MM.1S (cell line): ENCODE measurements at regions not wholly inside any gene's neighbourhood (a gene's known extent, or its start where the extent isn't known, plus 50 kb on each side); places are given as distances from the start of the nearest gene placed in this dataset.

Experiments
- DNase-seq: peaks from one replicate; pipeline ENCODE4 v3.0.0-alpha.2; 2015
- H2AFZ ChIP-seq: fragments of 300-600 bp; sonication (generic); 2 replicates; pipeline ENCODE4 v1.6.0; 2016; ENCODE audit warnings: antibody characterized with exemption, low read length
- H3F3A ChIP-seq: fragments of 300-600 bp; sonication (generic); 2 replicates; pipeline ENCODE4 v1.6.1; 2016; ENCODE audit warnings: mild to moderate bottlenecking, antibody characterized with exemption, low read length, moderate library complexity, mixed read lengths; ENCODE audit not compliant: insufficient read depth
- H3K27ac ChIP-seq: fragments of 300-600 bp; sonication (generic); 2 replicates; pipeline ENCODE4 v1.5.1; 2016; ENCODE audit warnings: mild to moderate bottlenecking, low read length
- H3K27me3 ChIP-seq: fragments of 300-600 bp; sonication (generic); replicated peaks from 2 replicates; pipeline ENCODE4 v1.6.0; 2016; ENCODE audit warnings: low read length; ENCODE audit not compliant: insufficient read depth
- H3K36me3 ChIP-seq: fragments of 300-600 bp; sonication (generic); replicated peaks from 2 replicates; pipeline ENCODE4 v1.6.1; 2016; ENCODE audit warnings: mild to moderate bottlenecking, low read length, mixed read lengths; ENCODE audit not compliant: insufficient read depth
- H3K4me1 ChIP-seq: fragments of 300-600 bp; sonication (generic); 2 replicates; pipeline ENCODE4 v1.6.1; 2016; ENCODE audit warnings: low read length, mixed read lengths
- H3K4me2 ChIP-seq: fragments of 300-600 bp; sonication (generic); 2 replicates; pipeline ENCODE4 v1.6.0; 2016; ENCODE audit warnings: low read depth, low read length
- H3K4me3 ChIP-seq: fragments of 300-600 bp; sonication (generic); 2 replicates; pipeline ENCODE4 v1.5.1; 2016; ENCODE audit warnings: low read length, mixed read lengths
- H3K79me2 ChIP-seq: fragments of 300-600 bp; sonication (generic); 2 replicates; pipeline ENCODE4 v1.6.1; 2016; ENCODE audit warnings: mixed run types, low read length, mixed read lengths
- H3K9ac ChIP-seq: fragments of 300-600 bp; sonication (generic); 2 replicates; pipeline ENCODE4 v1.6.1; 2016; ENCODE audit warnings: low read length, mixed read lengths
- H3K9me2 ChIP-seq: fragments of 300-600 bp; sonication (generic); replicated peaks from 2 replicates; pipeline ENCODE4 v1.6.1; 2016; ENCODE audit warnings: mild to moderate bottlenecking, low read length, mixed read lengths; ENCODE audit not compliant: insufficient read depth
- H3K9me3 ChIP-seq: fragments of 300-600 bp; sonication (generic); replicated peaks from 2 replicates; pipeline ENCODE4 v1.6.1; 2016; ENCODE audit warnings: mild to moderate bottlenecking, low read length, mixed read lengths; ENCODE audit not compliant: insufficient read depth
- H4K20me1 ChIP-seq: fragments of 300-600 bp; sonication (generic); 2 replicates; pipeline ENCODE4 v1.6.1; 2016; ENCODE audit warnings: mild to moderate bottlenecking, low read length, moderate library complexity, mixed read lengths; ENCODE audit not compliant: insufficient read depth
- EZH2 ChIP-seq: fragments of 300-600 bp; sonication (generic); optimal IDR thresholded peaks from 2 replicates; pipeline ENCODE3; 2017; ENCODE audit warnings: low read depth, mild to moderate bottlenecking, antibody characterized with exemption, low read length, mixed read lengths
- EZH2phosphoT487 ChIP-seq: fragments of 300-600 bp; sonication (generic); IDR thresholded peaks from 2 replicates; pipeline ENCODE4 v1.6.1; 2018; ENCODE audit warnings: antibody characterized with exemption, low read length
- TF ChIP-seq, protein P1 (sequence below): fragments of 300-600 bp; sonication (generic); IDR thresholded peaks from 2 replicates; pipeline ENCODE4 v1.5.1; 2016; ENCODE audit warnings: antibody characterized with exemption, low read length, mixed read lengths

DNA sequence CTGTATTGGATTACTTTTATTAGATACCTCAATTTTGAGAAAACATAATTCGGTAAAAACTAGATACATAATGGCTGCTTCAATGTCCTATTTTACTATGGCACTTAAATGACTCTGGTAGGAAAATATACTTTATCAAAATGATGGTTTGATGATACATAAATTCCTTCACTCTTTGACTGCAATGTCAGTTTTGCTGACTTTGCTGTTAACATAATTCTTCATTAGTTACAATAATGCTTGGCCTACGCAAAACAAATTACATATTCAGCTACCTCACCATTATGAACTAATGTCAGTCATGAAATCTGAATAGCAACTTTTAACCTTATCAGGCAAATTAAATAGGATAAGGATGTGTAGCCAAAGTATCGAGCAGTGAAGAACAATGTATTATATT, 1364.7 kb downstream of the KCNT2 start:
- Histone ChIP-seq H3K9me3 (no peaks in the 10 kb centered on the region), H3K27me3 (no peaks in the 10 kb centered on the region), H3K4me2 (no peak overlapping the region), H3K79me2 (no peaks in the 10 kb centered on the region), H3K27ac (no peak overlapping the region), H3K9me2 (no peaks in the 10 kb centered on the region), H3F3A (no peaks in the 10 kb centered on the region), H4K20me1 (no peaks in the 10 kb centered on the region), H3K4me1 (no peaks in the 10 kb centered on the region), H2AFZ (no peak overlapping the region), H3K36me3 (no peaks in the 10 kb centered on the region), H3K4me3 (no peak overlapping the region), H3K9ac (no peak overlapping the region)
- no peak for DNase-seq
- TF ChIP-seq EZH2 (no peak), EZH2phosphoT487 (no peak)
- TF ChIP-seq, protein P1, sequence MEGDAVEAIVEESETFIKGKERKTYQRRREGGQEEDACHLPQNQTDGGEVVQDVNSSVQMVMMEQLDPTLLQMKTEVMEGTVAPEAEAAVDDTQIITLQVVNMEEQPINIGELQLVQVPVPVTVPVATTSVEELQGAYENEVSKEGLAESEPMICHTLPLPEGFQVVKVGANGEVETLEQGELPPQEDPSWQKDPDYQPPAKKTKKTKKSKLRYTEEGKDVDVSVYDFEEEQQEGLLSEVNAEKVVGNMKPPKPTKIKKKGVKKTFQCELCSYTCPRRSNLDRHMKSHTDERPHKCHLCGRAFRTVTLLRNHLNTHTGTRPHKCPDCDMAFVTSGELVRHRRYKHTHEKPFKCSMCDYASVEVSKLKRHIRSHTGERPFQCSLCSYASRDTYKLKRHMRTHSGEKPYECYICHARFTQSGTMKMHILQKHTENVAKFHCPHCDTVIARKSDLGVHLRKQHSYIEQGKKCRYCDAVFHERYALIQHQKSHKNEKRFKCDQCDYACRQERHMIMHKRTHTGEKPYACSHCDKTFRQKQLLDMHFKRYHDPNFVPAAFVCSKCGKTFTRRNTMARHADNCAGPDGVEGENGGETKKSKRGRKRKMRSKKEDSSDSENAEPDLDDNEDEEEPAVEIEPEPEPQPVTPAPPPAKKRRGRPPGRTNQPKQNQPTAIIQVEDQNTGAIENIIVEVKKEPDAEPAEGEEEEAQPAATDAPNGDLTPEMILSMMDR: no peak

DNA sequence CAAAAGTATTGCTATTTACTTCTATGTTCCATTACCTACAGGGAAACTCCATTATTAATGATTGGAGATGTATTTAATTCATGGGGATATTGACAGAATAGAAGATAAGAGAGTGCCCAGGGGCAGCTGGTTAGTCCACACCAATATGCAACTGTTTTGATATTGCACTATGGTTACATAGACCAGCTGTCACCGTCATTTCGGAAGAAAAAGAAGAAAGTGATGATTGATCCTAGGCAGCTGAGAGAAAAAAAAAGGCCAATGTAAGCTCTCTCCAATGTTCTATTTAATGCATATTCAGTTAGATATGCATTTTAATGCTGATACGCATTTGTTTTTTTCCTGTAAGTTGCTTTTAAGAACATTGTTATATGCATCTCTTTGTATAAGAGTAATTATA, 1367.2 kb downstream of the KCNT2 start:
- Histone ChIP-seq H3K9me2 (no peaks in the 10 kb centered on the region), H3K4me2 (no peak overlapping the region), H4K20me1 (no peaks in the 10 kb centered on the region), H3K9ac (no peak overlapping the region), H2AFZ (no peak overlapping the region), H3K79me2 (no peaks in the 10 kb centered on the region), H3K9me3 (no peaks in the 10 kb centered on the region), H3F3A (no peaks in the 10 kb centered on the region), H3K36me3 (no peaks in the 10 kb centered on the region), H3K27me3 (no peaks in the 10 kb centered on the region), H3K4me3 (no peak overlapping the region), H3K4me1 (no peaks in the 10 kb centered on the region), H3K27ac (no peak overlapping the region)
- no peak for DNase-seq
- TF ChIP-seq EZH2 (no peak), EZH2phosphoT487 (no peak)
- TF ChIP-seq, protein P1: no peak

DNA sequence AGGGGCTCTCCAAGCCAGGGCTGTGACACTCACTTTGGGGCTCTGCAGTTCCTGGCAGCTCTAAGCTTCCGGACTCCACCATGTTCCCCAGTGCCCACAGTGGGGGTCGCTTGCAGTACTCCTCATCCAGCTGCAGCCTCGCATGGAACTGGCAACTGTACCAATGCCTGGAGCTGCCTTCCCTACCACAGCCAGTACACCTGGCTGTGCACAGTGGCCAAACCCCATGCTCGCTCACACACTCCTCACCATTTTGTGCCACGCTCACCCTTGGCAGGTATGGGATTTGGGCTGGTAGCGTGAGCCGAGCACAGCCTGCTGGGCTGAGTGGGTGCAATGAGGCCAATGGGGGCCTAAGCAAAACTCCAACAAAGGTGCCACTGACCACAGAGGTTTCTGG, 1369.9 kb downstream of the KCNT2 start:
- H2AFZ ChIP-seq: no peak overlapping the region
- no peaks in the 10 kb centered on the region for H4K20me1 ChIP-seq
- no peak overlapping the region for H3K4me2 ChIP-seq
- no peaks in the 10 kb centered on the region for H3K4me1 ChIP-seq
- H3F3A ChIP-seq: no peaks in the 10 kb centered on the region
- H3K9me2 ChIP-seq: no peaks in the 10 kb centered on the region
- DNase-seq: no peak
- H3K9me3 ChIP-seq: no peaks in the 10 kb centered on the region
- H3K36me3 ChIP-seq: no peaks in the 10 kb centered on the region
- H3K4me3 ChIP-seq: no peak overlapping the region
- no peaks in the 10 kb centered on the region for H3K79me2 ChIP-seq
- no peak for TF ChIP-seq EZH2
- TF ChIP-seq, protein P1: no peak
- TF ChIP-seq EZH2phosphoT487: no peak
- H3K9ac ChIP-seq: no peak overlapping the region
- H3K27ac ChIP-seq: no peak overlapping the region
- H3K27me3 ChIP-seq: no peaks in the 10 kb centered on the region
